Mucosa of rectum (tissue), 2 donors: ENCODE measurements at regions not wholly inside any gene's neighbourhood (a gene's known extent, or its start where the extent isn't known, plus 50 kb on each side); places are given as distances from the start of the nearest gene placed in this dataset.
A peak's percentile ranks its signal among the peaks of the same experiment; 100 is the strongest.

Experiments used
- H3K27ac ChIP-seq, 2 donors: one replicate each; pipeline ENCODE4 v1.7.0; 2013; ENCODE audit warnings: inconsistent platforms in 2 of 2, low read depth in 2 of 2, low read length in 2 of 2
- H3K27me3 ChIP-seq, 2 donors: one replicate each; pipeline ENCODE4 v1.7.0; 2013; ENCODE audit warnings: low read length in 2 of 2; ENCODE audit not compliant: control insufficient read depth in 2 of 2, insufficient read depth in 2 of 2
- H3K36me3 ChIP-seq, 2 donors: one replicate each; pipeline ENCODE4 v1.7.0; 2013; ENCODE audit warnings: low read length in 2 of 2; ENCODE audit not compliant: control insufficient read depth in 2 of 2, insufficient read depth in 2 of 2
- H3K4me1 ChIP-seq, 2 donors: one replicate each; pipeline ENCODE4 v1.7.0; 2013; ENCODE audit warnings: low read length in 2 of 2, mild to moderate bottlenecking in 1 of 2; ENCODE audit not compliant: control insufficient read depth in 2 of 2, insufficient read depth in 2 of 2
- H3K4me3 ChIP-seq, 2 donors: one replicate each; pipeline ENCODE4 v1.7.0; 2013; ENCODE audit warnings: low read length in 2 of 2
- H3K9ac ChIP-seq, 2 donors: one replicate each; pipeline ENCODE4 v1.7.0; 2013; ENCODE audit warnings: low read length in 2 of 2, low read depth in 1 of 2, mild to moderate bottlenecking in 1 of 2
- H3K9me3 ChIP-seq, 2 donors: one replicate each; pipeline ENCODE4 v1.7.0; 2013; ENCODE audit warnings: low read length in 2 of 2; ENCODE audit not compliant: control insufficient read depth in 2 of 2
- donor health status: healthy.
- donor health status: Normal muscosa, but diverticular disease.

DNA sequence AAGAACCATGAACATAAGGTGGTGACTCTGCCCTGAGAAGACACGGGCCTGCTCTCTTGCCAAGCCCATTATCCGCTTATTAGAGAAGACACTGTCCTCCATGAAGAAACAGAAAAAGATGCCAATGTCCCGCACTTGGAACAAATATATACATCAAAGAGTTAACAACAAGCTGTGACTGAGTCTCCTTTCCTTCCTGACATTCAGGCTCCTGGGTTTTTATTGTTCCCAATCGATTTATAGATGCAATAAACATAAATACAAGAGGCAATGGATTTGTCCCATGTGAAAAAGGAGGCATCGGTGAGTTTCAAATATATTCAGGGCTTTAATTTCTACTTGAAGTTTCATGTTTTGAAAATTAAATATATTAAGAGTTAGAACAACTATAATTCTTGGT is 169.2 kb upstream of the CPEB2 start:
- Histone ChIP-seq H3K4me3 (no peak overlapping the region), H3K27me3 (no peaks in the 10 kb centered on the region), H3K27ac (no peak overlapping the region), H3K9ac (no peak overlapping the region), H3K4me1 (peaks cover 0 to 3% of the 10 kb centered on the region in 2 donors), H3K9me3 (no peaks in the 10 kb centered on the region), H3K36me3 (no peaks in the 10 kb centered on the region)

DNA sequence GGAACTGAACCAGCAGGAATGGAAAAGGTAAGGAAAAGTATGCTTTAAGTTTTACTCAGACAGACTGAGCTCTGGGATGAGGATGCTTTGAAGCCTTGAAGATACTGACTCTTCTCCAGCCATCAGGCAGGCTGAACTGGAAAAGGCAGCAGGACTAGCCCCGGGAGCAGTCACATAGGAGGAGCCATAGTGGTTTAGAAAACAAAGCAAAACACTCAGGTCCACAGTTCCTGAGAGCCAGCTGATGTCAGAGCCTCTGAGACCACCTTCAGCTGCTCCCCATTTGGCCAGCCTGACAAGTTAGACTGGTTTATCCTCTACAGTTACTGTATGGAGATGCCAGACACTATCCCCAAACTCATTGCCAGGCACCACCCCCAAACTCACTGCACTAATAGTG is 167.9 kb upstream of the CPEB2 start:
- H3K9me3 ChIP-seq, result no peaks in the 10 kb centered on the region

DNA sequence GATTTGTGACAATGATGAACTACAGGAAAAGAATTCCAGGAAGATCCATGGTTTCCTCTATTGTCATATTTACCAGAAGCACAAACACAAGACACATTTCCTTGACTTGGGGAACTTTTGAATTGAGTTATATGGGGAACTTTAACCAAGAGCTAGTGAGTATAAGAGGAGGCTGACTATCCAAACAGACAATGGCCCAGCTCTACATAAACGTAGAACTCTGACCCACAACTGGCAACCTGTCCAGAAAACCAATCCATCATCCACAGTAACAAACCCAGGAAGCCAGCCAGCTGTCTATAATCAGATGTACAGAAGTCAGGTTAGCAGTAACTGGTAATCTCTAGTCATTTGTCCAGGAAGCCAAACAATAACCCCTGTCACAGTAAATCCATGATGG is 167.0 kb upstream of the CPEB2 start:
- Histone ChIP-seq H3K27ac (no peak overlapping the region), H3K27me3 (no peaks in the 10 kb centered on the region), H3K36me3 (no peaks in the 10 kb centered on the region), H3K9me3 (no peaks in the 10 kb centered on the region), H3K4me3 (no peak overlapping the region), H3K9ac (no peak overlapping the region), H3K4me1 (peaks cover 0 to 3% of the 10 kb centered on the region in 2 donors)

More for the DNA sequence above, 167.9 kb upstream of the CPEB2 start:
- Histone ChIP-seq H3K4me3 (no peak overlapping the region), H3K27ac (no peak overlapping the region), H3K4me1 (peaks cover 0 to 3% of the 10 kb centered on the region in 2 donors), H3K36me3 (no peaks in the 10 kb centered on the region), H3K9ac (no peak overlapping the region), H3K27me3 (no peaks in the 10 kb centered on the region)

DNA sequence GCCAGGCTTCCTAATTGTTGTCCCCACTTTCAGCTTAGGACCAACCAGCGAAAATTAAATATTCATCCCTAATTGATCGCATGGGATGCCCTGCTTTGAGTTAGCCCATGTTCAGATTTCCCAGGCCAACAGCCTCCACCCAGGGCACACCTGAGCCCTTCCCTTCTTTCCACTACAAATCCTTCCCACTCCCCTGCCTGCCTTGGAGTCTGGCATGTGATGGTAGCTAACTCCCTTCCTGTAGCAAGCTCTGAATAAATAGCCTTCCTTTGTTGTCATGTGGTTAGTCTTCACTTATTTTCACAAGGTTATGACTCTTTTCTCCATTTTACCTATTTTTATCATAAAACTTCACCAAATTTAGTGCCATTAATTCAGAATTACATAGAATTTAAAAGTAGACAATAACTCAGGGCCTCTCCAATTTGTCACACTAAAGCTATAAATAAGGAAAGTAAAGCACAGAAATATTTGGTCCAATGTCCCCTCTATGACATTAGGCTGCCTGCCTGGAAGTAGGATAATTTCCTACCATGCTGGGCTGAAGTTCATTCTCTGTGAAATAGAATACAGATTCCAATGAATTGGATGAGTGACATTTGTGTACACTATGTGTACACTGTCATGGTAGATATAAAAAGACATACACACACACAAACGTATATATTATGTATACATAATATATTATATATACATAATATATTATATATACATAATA is 166.4 kb upstream of the CPEB2 start:
- no peak overlapping the region for H3K9ac ChIP-seq
- peaks cover 0 to 3% of the 10 kb centered on the region in 2 donors for H3K4me1 ChIP-seq
- no peaks in the 10 kb centered on the region for H3K36me3 ChIP-seq
- no peak overlapping the region for H3K27ac ChIP-seq
- H3K4me3 ChIP-seq, result no peak overlapping the region
- H3K27me3 ChIP-seq, result no peaks in the 10 kb centered on the region
- H3K9me3 ChIP-seq, result no peaks in the 10 kb centered on the region

DNA sequence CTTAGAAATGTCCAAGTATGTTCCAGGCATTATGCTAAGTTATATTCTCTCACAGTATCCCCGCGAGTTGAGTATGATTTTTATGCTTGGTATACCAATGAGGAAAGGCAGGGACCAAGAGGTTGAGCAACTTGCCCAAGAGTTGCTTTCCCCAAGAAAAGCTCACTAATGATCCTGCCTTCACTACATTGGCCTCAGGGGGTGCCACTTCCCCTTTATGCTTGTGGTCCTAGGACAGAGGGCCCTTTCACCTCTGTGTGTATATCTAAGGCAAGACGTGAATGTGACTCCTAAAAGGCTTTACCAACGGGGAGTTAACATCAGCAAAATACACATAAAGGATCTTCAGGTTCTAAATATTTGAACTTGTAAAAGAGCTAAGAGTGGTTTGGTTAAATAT is 164.4 kb upstream of the CPEB2 start:
- no peak overlapping the region for H3K9ac ChIP-seq
- H3K4me1 ChIP-seq, result peaks cover 9 to 14% of the 10 kb centered on the region in 2 donors
- H3K9me3 ChIP-seq, result no peaks in the 10 kb centered on the region
- no peak overlapping the region for H3K4me3 ChIP-seq
- H3K27me3 ChIP-seq, result no peaks in the 10 kb centered on the region
- H3K27ac ChIP-seq, result no peak overlapping the region
- H3K36me3 ChIP-seq, result no peaks in the 10 kb centered on the region

DNA sequence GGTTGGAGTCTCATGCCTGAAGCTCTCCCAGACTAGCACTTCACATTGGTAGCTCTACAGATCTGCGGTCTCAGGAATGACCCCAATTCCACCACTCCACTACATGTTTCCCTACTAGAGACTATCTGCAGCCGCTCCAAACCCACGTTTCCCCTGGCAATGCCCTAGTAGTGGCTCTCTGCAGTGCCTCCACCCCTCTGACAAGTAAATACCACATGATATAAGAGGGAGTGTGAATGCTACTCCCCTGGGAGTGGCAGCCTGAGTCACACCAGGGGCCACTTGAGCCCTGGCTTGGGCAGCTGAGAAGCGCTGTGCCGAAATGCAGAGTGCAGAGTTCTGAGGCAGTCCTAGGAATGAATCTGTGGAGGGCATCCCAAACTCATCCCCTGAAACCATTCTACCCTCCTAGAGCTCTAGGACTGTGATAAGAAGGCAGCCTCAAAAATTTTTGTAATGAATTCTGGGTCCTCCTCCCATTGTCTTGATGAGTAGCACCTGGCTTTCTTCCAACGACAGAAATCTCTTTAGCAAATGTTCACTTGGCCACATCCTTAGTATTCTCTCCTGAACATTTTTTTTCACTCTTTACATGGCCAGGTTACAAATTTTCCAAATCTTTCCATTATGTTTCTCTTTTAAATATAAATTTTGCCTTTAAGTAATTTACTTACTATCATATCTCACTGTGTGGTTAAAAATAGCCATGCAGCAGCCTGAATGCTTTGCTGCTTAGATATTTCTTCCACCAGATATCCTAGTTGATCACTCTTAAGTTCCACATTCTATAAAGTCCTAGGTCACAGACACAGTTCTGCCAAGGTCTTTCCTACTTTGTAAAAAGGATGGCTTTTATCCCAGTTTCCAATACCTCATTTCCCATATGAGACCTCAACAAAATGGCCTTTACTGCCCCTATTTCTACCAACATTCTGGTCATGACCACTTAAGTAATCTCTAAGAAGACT is 160.2 kb upstream of the CPEB2 start:
- Histone ChIP-seq H3K4me1 (peaks cover 9 to 11% of the 10 kb centered on the region in 2 donors), H3K9me3 (no peaks in the 10 kb centered on the region), H3K27me3 (no peaks in the 10 kb centered on the region), H3K4me3 (peak overlapping the region in 1 of 2 donors; percentile 9), H3K9ac (no peak overlapping the region), H3K36me3 (no peaks in the 10 kb centered on the region), H3K27ac (peak overlapping the region in 1 of 2 donors; percentile 6)

DNA sequence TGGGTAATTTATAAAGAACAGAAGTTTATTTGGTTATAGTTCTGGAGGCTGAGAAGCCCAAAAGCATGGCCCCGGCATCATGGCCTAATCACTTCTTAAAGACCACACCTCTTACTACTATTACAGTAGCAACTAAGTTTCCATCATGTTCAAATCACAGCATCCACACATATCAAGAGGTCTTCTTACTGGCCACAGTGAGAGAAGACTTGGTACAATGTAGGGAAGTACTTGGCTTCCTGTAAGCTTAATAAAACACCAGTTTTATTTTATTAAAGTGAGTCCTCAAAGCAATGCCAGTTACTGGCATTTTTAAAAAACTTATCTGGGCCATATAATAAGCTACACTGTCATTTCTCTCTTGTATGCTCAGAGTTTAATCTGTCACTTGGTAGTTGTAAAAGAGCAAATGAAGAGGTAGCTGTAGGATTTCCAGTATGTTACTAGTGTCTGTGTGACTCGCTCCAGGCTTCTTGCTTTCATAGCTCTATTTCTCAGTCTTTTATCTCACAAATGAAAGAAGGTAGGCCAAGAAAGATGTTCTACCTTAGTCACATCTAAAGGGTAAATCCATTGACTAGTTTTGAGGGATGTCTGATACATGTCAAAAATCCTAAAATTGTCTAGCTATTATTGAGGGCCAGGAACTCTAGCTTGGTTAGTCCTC is 159.2 kb upstream of the CPEB2 start:
- no peaks in the 10 kb centered on the region for H3K36me3 ChIP-seq
- H3K4me3 ChIP-seq, result no peak overlapping the region
- H3K4me1 ChIP-seq, result peaks cover 9 to 11% of the 10 kb centered on the region in 2 donors
- H3K9me3 ChIP-seq, result no peaks in the 10 kb centered on the region
- no peak overlapping the region for H3K9ac ChIP-seq
- no peaks in the 10 kb centered on the region for H3K27me3 ChIP-seq
- no peak overlapping the region for H3K27ac ChIP-seq

DNA sequence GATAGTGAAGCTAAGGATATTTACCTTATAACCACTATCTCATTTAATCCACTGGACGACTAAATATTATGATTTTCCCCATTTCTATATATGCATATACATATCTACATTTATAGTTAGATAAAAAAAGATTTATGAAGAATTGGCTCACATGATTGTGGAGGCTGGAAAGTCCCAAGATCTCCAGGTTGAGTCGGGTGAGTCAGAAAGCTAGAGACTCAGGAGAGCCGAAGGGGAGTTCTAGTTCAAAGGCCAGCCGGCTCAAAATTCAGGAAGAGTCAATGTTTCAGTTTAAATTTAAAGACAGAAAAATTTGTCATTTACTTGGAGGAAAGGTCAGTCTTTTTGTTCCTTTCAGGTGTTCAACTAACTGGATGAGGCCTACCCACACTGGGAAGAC is 158.2 kb upstream of the CPEB2 start:
- Histone ChIP-seq H3K4me3 (no peak overlapping the region), H3K9ac (no peak overlapping the region), H3K9me3 (no peaks in the 10 kb centered on the region), H3K36me3 (no peaks in the 10 kb centered on the region), H3K27me3 (no peaks in the 10 kb centered on the region), H3K27ac (no peak overlapping the region), H3K4me1 (peaks cover 9 to 11% of the 10 kb centered on the region in 2 donors)

DNA sequence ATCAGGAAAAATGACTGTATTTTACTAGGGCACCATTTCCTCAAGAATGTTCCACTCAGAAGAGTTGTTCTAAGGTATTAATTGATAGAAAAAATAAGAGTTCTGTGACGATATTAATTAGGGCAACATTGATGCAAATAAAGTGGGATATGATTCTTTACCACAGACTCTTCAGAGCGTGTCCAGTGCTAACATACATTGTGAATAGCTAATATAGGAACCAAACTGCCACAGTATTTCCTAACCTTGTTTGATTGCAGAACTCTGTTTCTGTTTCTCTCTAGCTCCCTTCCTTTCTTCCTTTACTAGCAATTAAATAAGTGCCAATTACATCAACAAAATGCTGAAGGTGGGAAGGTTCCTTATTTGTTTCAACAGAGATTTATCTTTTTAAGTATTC is 154.1 kb upstream of the CPEB2 start:
- Histone ChIP-seq H3K27ac (no peak overlapping the region), H3K36me3 (no peaks in the 10 kb centered on the region), H3K4me1 (no peaks in the 10 kb centered on the region), H3K9me3 (no peaks in the 10 kb centered on the region), H3K9ac (no peak overlapping the region), H3K27me3 (no peaks in the 10 kb centered on the region), H3K4me3 (no peak overlapping the region)
